Natural killer cell (primary cell): ENCODE measurements at regions not wholly inside any gene's neighbourhood (a gene's known extent, or its start where the extent isn't known, plus 50 kb on each side); places are given as distances from the start of the nearest gene placed in this dataset.

Experiments
- ATAC-seq, 3 donors: fragments of 150-1000 bp in 2 of 3; fragments of 200-7000 bp in 1 of 3; cut with Tn5 transposase; 1 replicate in 1 of 3; 2 replicates in 2 of 3; pipeline ENCODE4 v1.10.0; 2021; ENCODE audit warnings: mild to moderate bottlenecking in 2 of 3, moderate library complexity in 2 of 3
- DNase-seq, 2 donors: peaks; one replicate each; pipeline versions ENCODE4 v3.0.0 to v3.0.0-alpha.2; 2013 to 2021; ENCODE audit warnings: mixed read lengths in 1 of 2
- H3K27ac ChIP-seq: one replicate; pipeline ENCODE4 v1.5.1; 2013; ENCODE audit warnings: mild to moderate bottlenecking, low read length
- H3K27me3 ChIP-seq: one replicate; pipeline ENCODE4 v1.6.1; 2013; ENCODE audit warnings: low read length; ENCODE audit not compliant: control insufficient read depth, insufficient read depth
- H3K36me3 ChIP-seq: one replicate; pipeline ENCODE4 v1.6.1; 2013; ENCODE audit warnings: low read length; ENCODE audit not compliant: control insufficient read depth, insufficient read depth
- H3K4me1 ChIP-seq: one replicate; pipeline ENCODE4 v1.6.1; 2013; ENCODE audit warnings: low read length; ENCODE audit not compliant: control insufficient read depth, insufficient read depth
- H3K4me3 ChIP-seq: one replicate; pipeline ENCODE4 v1.5.1; 2013; ENCODE audit warnings: low read length
- H3K9me3 ChIP-seq: one replicate; pipeline ENCODE4 v1.6.1; 2013; ENCODE audit warnings: low read length; ENCODE audit not compliant: control insufficient read depth, insufficient read depth
- H3K27ac Mint-ChIP-seq, 2 donors: one replicate each; pipeline ENCODE4 v1.8.0; 2022; ENCODE audit warnings: mild to moderate bottlenecking in 2 of 2, mixed read lengths in 2 of 2, moderate library complexity in 1 of 2
- H3K27me3 Mint-ChIP-seq, 2 donors: one replicate each; pipeline ENCODE4 v1.8.0; 2022; ENCODE audit warnings: low read depth in 2 of 2, mixed read lengths in 2 of 2
- H3K36me3 Mint-ChIP-seq: one replicate; pipeline ENCODE4 v1.8.0; 2022; ENCODE audit warnings: mixed read lengths
- H3K4me1 Mint-ChIP-seq, 2 donors: one replicate each; pipeline ENCODE4 v1.8.0; 2022; ENCODE audit warnings: mixed read lengths in 2 of 2
- H3K4me3 Mint-ChIP-seq: one replicate; pipeline ENCODE4 v1.8.0; 2022; ENCODE audit warnings: mild to moderate bottlenecking, moderate library complexity, mixed read lengths
- H3K9me3 Mint-ChIP-seq, 2 donors: one replicate each; pipeline ENCODE4 v1.8.0; 2022; ENCODE audit warnings: mixed read lengths in 2 of 2
- WGBS: methylation state at CpG from one replicate; pipeline ENCODE4 v1.1.7; 2013; ENCODE audit warnings: missing lambda C conversion rate; ENCODE audit not compliant: insufficient coverage; 5-methylcytosine and 5-hydroxymethylcytosine counted together
- intact Hi-C: fragments of 100-400 bp; cut with micrococcal nuclease; formaldehyde crosslinking; loops from one replicate; pipeline ENCODE4 v1.14.2; 2022
- TF ChIP-seq, protein P1 (sequence below): fragments of 200-600 bp; IDR thresholded peaks from one replicate; pipeline ENCODE4 v1.8.0; 2022; ENCODE audit warnings: antibody characterized with exemption

DNA sequence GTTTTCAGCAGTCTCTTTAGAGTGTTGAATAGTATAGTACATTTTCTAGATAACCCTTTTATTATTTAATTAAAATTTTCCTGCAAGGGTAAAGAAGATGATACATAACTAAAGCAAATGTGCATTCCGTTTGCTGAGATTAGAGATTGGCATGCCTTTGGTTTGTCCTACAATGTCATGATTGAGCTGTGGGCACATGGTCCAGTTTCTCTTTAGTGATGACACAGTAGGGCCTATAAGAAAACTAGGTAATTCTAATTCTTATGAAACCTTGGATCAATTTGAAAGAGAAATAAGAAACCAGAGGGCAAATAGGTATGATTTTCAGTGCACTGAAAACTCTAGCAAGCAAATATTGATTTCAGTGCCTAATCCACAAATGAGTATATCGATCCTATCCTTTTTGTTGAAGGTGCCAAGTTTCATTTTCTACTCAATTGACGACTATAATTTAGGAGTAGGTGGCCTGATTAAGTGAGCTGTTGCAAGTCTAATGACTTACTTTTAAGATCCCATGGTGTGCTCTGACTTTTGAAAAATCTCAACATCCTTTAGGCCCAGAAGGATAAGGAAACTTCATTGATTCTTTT is 128.0 kb upstream of the KCNK1 start:
- Mint-ChIP-seq H3K4me1 (no peaks in the 10 kb centered on the region), H3K27ac (no peak overlapping the region), H3K4me3 (no peak overlapping the region), H3K27me3 (peaks cover 0 to 4% of the 10 kb centered on the region in 2 donors), H3K9me3 (peaks cover 0 to 6% of the 10 kb centered on the region in 2 donors), H3K36me3 (no peaks in the 10 kb centered on the region)
- no peaks in the 10 kb centered on the region for H3K9me3 ChIP-seq
- 70% methylated on average over 3 of the region's 3 CpGs for WGBS
- no peaks in the 10 kb centered on the region for H3K36me3 ChIP-seq
- H3K4me1 ChIP-seq: no peaks in the 10 kb centered on the region
- H3K27me3 ChIP-seq: no peaks in the 10 kb centered on the region
- no peak overlapping the region for H3K4me3 ChIP-seq
- intact Hi-C loops: no loop called here
- H3K27ac ChIP-seq: no peak overlapping the region
- no peak for ATAC-seq
- TF ChIP-seq, protein P1, sequence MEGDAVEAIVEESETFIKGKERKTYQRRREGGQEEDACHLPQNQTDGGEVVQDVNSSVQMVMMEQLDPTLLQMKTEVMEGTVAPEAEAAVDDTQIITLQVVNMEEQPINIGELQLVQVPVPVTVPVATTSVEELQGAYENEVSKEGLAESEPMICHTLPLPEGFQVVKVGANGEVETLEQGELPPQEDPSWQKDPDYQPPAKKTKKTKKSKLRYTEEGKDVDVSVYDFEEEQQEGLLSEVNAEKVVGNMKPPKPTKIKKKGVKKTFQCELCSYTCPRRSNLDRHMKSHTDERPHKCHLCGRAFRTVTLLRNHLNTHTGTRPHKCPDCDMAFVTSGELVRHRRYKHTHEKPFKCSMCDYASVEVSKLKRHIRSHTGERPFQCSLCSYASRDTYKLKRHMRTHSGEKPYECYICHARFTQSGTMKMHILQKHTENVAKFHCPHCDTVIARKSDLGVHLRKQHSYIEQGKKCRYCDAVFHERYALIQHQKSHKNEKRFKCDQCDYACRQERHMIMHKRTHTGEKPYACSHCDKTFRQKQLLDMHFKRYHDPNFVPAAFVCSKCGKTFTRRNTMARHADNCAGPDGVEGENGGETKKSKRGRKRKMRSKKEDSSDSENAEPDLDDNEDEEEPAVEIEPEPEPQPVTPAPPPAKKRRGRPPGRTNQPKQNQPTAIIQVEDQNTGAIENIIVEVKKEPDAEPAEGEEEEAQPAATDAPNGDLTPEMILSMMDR: no peak
- no peak for DNase-seq

DNA sequence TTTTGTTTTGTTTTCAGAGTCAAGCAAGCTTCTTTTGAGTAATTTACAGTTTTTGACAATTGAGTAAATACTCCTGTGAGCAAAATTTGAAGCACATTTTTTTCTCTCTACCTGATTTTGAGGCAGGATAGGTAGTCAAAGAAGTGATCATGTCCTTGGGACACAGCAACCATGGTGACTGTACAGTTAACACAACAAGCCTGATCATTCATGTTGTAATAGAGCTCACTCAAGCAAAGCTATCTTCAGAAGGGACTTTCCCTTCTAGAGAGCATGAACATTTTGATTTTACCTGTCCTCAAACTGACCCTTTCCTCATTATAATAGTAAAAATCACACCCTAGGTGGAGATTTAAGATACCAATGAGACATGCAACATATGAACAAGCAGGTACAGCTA is 126.5 kb upstream of the KCNK1 start:
- H3K4me3 Mint-ChIP-seq: no peak overlapping the region
- TF ChIP-seq, protein P1: no peak
- Histone ChIP-seq H3K9me3 (no peaks in the 10 kb centered on the region), H3K27ac (no peak overlapping the region), H3K4me1 (no peaks in the 10 kb centered on the region), H3K36me3 (no peaks in the 10 kb centered on the region), H3K4me3 (no peak overlapping the region), H3K27me3 (no peaks in the 10 kb centered on the region)
- intact Hi-C loops: no loop called here
- DNase-seq (no peak), ATAC-seq (no peak)
- H3K9me3 Mint-ChIP-seq: peaks cover 0 to 6% of the 10 kb centered on the region in 2 donors
- H3K4me1 Mint-ChIP-seq: no peaks in the 10 kb centered on the region
- peaks cover 0 to 4% of the 10 kb centered on the region in 2 donors for H3K27me3 Mint-ChIP-seq
- no peaks in the 10 kb centered on the region for H3K36me3 Mint-ChIP-seq
- no peak overlapping the region for H3K27ac Mint-ChIP-seq

DNA sequence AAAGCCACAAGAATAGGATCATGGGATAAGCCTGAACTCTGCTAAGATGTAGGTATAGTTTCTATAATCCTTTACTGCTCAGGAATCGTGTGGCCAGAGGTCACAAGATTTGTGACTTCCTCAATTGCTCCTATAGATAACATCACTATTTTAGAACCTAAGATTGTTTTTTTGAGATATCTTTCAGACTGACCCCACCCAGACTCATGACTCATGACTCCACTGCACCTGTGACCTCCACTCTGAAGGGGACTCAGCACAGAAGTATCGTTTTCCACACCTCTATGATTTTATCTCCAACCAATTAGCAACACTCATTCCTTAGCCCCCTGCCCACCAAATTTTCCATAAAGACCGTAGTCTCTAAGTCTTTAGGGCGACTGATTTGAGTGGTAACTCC is 124.5 kb upstream of the KCNK1 start:
- H3K4me3 ChIP-seq: no peak overlapping the region
- no peak for DNase-seq
- H3K27me3 ChIP-seq: no peaks in the 10 kb centered on the region
- Mint-ChIP-seq H3K4me3 (no peak overlapping the region), H3K27ac (no peak overlapping the region), H3K27me3 (peaks cover 0 to 4% of the 10 kb centered on the region in 2 donors), H3K36me3 (no peaks in the 10 kb centered on the region), H3K9me3 (peaks cover 0 to 7% of the 10 kb centered on the region in 2 donors), H3K4me1 (no peaks in the 10 kb centered on the region)
- H3K9me3 ChIP-seq: no peaks in the 10 kb centered on the region
- 66% methylated on average over 4 of the region's 4 CpGs for WGBS
- no peak overlapping the region for H3K27ac ChIP-seq
- intact Hi-C loops: no loop called here
- no peaks in the 10 kb centered on the region for H3K36me3 ChIP-seq
- TF ChIP-seq, protein P1: no peak
- no peak for ATAC-seq
- H3K4me1 ChIP-seq: no peaks in the 10 kb centered on the region

DNA sequence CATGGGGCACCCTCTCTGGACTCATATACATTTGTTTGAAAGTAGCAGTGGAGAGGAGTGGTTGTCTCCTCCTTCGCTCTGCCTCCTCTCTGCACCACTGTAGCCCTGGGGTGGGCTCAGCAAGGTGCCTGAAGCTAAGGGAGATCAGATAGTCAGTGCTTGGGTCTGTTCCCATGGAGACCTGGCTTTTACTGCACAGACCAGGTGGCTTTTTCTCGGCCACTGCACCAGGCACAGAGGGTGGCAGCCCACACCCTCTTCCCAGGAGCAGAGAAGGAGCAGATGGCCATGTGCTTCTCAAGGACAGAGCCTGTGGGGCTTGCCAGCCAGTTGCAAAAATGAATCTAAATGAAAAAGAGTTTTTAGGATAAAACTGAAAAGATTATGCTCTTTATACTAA is 123.4 kb upstream of the KCNK1 start:
- peaks cover 0 to 4% of the 10 kb centered on the region in 2 donors for H3K27me3 Mint-ChIP-seq
- no peaks in the 10 kb centered on the region for H3K4me1 ChIP-seq
- H3K4me3 ChIP-seq: no peak overlapping the region
- H3K36me3 Mint-ChIP-seq: no peaks in the 10 kb centered on the region
- H3K27ac ChIP-seq: no peak overlapping the region
- H3K27ac Mint-ChIP-seq: no peak overlapping the region
- H3K27me3 ChIP-seq: no peaks in the 10 kb centered on the region
- H3K9me3 ChIP-seq: no peaks in the 10 kb centered on the region
- H3K4me1 Mint-ChIP-seq: no peaks in the 10 kb centered on the region
- no peak overlapping the region for H3K4me3 Mint-ChIP-seq
- intact Hi-C loops: no loop called here
- no peaks in the 10 kb centered on the region for H3K36me3 ChIP-seq
- ATAC-seq (no peak), DNase-seq (no peak)
- 67% methylated on average over 2 of the region's 2 CpGs for WGBS
- TF ChIP-seq, protein P1: no peak
- peaks cover 0 to 7% of the 10 kb centered on the region in 2 donors for H3K9me3 Mint-ChIP-seq
